WI38 (cell line): ENCODE measurements at regions not wholly inside any gene's neighbourhood (a gene's known extent, or its start where the extent isn't known, plus 50 kb on each side); places are given as distances from the start of the nearest gene placed in this dataset.
"Not testable (repeated sequence)": the region's sequence is repeated elsewhere in the genome, so short reads cannot be mapped to it uniquely, and the experiment has no call there.

Experiments used
- H3K4me3 ChIP-seq: 2 replicates; pipeline ENCODE4 v1.5.1; 2011; ENCODE audit warnings: low read depth, mild to moderate bottlenecking, control low read depth, low read length
- CTCF ChIP-seq: IDR thresholded peaks from 2 replicates; pipeline ENCODE4 v1.5.1; 2012; ENCODE audit warnings: low read depth, mild to moderate bottlenecking, control low read depth, low read length

- TF ChIP-seq CTCF = peak; percentile 5; the same call in 1 of the 2 replicates
- H3K4me3 ChIP-seq = no peak overlapping the region
Measured at GRCh38 chr6:18527836-18528743, 140.9 kb downstream of the RNF144B start.

- no peak overlapping the region for H3K4me3 ChIP-seq
- no peak for TF ChIP-seq CTCF
Measured at GRCh38 chr6:18530201-18530600, 143.1 kb downstream of the RNF144B start.

- TF ChIP-seq CTCF = no peak
- no peak overlapping the region for H3K4me3 ChIP-seq
Measured at GRCh38 chr6:18532139-18532538, 145.0 kb downstream of the RNF144B start.

GRCh38 chr6:18533793-18534192, 146.6 kb downstream of the RNF144B start:
- no peak overlapping the region for H3K4me3 ChIP-seq
- TF ChIP-seq CTCF = no peak

- no peak for TF ChIP-seq CTCF
- no peak overlapping the region for H3K4me3 ChIP-seq
Measured at GRCh38 chr6:18536591-18537055, 149.5 kb downstream of the RNF144B start.

GRCh38 chr6:18538315-18538714, 151.2 kb downstream of the RNF144B start:
- no peak overlapping the region for H3K4me3 ChIP-seq
- no peak for TF ChIP-seq CTCF

GRCh38 chr6:18543051-18543450, 155.9 kb downstream of the RNF144B start:
- H3K4me3 ChIP-seq = no peak overlapping the region
- TF ChIP-seq CTCF = no peak

GRCh38 chr6:18545142-18545541, 158.0 kb downstream of the RNF144B start:
- H3K4me3 ChIP-seq = not testable (repeated sequence)
